RWPE2 (cell line): ENCODE measurements at regions not wholly inside any gene's neighbourhood (a gene's known extent, or its start where the extent isn't known, plus 50 kb on each side); places are given as distances from the start of the nearest gene placed in this dataset.

ENCODE experiments used
- ATAC-seq: fragments of 200-7000 bp; cut with Tn5 transposase; 3 replicates; pipeline ENCODE4 v1.9.1; 2021; ENCODE audit warnings: low read depth
- DNase-seq: peaks from one replicate; pipeline ENCODE4 v3.0.0-alpha.2; 2020; ENCODE audit warnings: low spot score
- H3K27ac ChIP-seq: fragments of 450-650 bp; 2 replicates; pipeline ENCODE4 v1.5.1; 2017; ENCODE audit warnings: mild to moderate bottlenecking; ENCODE audit not compliant: poor library complexity, severe bottlenecking
- H3K27me3 ChIP-seq: fragments of 250-450 bp; sonication (Bioruptor Pico); 2 replicates; pipeline ENCODE4 v1.5.1; 2021; ENCODE audit warnings: mild to moderate bottlenecking, moderate library complexity; ENCODE audit not compliant: insufficient read depth, poor library complexity, severe bottlenecking
- H3K36me3 ChIP-seq: fragments of 250-450 bp; sonication (Bioruptor Pico); 2 replicates; pipeline ENCODE4 v1.5.1; 2020; ENCODE audit warnings: low read depth, mild to moderate bottlenecking, moderate library complexity
- H3K4me1 ChIP-seq: fragments of 250-450 bp; sonication (Bioruptor Pico); 2 replicates; pipeline ENCODE4 v1.5.1; 2021; ENCODE audit warnings: mild to moderate bottlenecking, moderate library complexity; ENCODE audit not compliant: insufficient read depth, poor library complexity, severe bottlenecking
- H3K4me3 ChIP-seq: fragments of 250-450 bp; sonication (Bioruptor Pico); 2 replicates; pipeline ENCODE4 v1.5.1; 2021; ENCODE audit warnings: mild to moderate bottlenecking, moderate library complexity; ENCODE audit not compliant: severe bottlenecking
- H3K9me3 ChIP-seq: fragments of 250-450 bp; sonication (Bioruptor Pico); 2 replicates; pipeline ENCODE4 v1.5.1; 2021; ENCODE audit warnings: mild to moderate bottlenecking, moderate library complexity; ENCODE audit not compliant: severe bottlenecking
- TF ChIP-seq, protein P1 (sequence below): fragments of 450-650 bp; IDR thresholded peaks from one replicate; pipeline ENCODE4 v1.5.1; 2017; ENCODE audit warnings: mild to moderate bottlenecking, moderate library complexity; ENCODE audit not compliant: poor library complexity, severe bottlenecking

- ATAC-seq (no peak), DNase-seq (no peak)
- Histone ChIP-seq H3K36me3 (no peaks in the 10 kb centered on the region), H3K4me1 (peaks cover 25% of the 10 kb centered on the region), H3K27me3 (no peaks in the 10 kb centered on the region), H3K9me3 (no peaks in the 10 kb centered on the region), H3K4me3 (no peak overlapping the region), H3K27ac (peak overlapping the region; percentile 79)
- TF ChIP-seq, protein P1, sequence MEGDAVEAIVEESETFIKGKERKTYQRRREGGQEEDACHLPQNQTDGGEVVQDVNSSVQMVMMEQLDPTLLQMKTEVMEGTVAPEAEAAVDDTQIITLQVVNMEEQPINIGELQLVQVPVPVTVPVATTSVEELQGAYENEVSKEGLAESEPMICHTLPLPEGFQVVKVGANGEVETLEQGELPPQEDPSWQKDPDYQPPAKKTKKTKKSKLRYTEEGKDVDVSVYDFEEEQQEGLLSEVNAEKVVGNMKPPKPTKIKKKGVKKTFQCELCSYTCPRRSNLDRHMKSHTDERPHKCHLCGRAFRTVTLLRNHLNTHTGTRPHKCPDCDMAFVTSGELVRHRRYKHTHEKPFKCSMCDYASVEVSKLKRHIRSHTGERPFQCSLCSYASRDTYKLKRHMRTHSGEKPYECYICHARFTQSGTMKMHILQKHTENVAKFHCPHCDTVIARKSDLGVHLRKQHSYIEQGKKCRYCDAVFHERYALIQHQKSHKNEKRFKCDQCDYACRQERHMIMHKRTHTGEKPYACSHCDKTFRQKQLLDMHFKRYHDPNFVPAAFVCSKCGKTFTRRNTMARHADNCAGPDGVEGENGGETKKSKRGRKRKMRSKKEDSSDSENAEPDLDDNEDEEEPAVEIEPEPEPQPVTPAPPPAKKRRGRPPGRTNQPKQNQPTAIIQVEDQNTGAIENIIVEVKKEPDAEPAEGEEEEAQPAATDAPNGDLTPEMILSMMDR = no peak
Observed at GRCh38 chr11:15864026-15864805, 492.1 kb downstream of the SOX6 start.

- ATAC-seq (peak; percentile 99), DNase-seq (peak; percentile 86)
- Histone ChIP-seq H3K4me3 (no peak overlapping the region), H3K4me1 (peaks cover 25% of the 10 kb centered on the region), H3K36me3 (no peaks in the 10 kb centered on the region), H3K9me3 (no peaks in the 10 kb centered on the region), H3K27me3 (no peaks in the 10 kb centered on the region), H3K27ac (peak overlapping the region; percentile 79)
- TF ChIP-seq, protein P1 = no peak
Observed at GRCh38 chr11:15865212-15865987, 490.9 kb downstream of the SOX6 start.

DNA sequence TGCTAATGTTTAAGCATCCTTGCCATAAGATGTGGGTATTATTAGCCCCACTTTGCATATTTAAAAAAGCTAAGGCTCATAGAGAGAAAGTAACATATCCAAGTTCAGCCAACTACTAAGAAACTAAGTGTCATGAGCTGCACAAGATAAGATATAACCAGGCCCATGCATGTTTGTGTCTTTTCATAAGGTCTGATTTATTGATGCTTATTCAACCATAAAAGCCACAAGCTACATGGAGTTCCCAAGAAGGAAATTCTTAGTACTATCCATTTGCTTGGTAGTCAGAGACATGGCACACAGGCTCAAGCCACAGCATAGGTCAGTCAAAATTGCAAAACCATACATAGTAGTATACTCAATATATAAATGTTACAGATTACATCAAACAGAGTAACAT, 488.5 kb downstream of the SOX6 start:
- no peaks in the 10 kb centered on the region for H3K9me3 ChIP-seq
- TF ChIP-seq, protein P1 = no peak
- no peak for DNase-seq
- H3K4me3 ChIP-seq = no peak overlapping the region
- no peak overlapping the region for H3K27ac ChIP-seq
- no peaks in the 10 kb centered on the region for H3K27me3 ChIP-seq
- no peak for ATAC-seq
- no peaks in the 10 kb centered on the region for H3K36me3 ChIP-seq
- H3K4me1 ChIP-seq = peaks cover 25% of the 10 kb centered on the region

DNA sequence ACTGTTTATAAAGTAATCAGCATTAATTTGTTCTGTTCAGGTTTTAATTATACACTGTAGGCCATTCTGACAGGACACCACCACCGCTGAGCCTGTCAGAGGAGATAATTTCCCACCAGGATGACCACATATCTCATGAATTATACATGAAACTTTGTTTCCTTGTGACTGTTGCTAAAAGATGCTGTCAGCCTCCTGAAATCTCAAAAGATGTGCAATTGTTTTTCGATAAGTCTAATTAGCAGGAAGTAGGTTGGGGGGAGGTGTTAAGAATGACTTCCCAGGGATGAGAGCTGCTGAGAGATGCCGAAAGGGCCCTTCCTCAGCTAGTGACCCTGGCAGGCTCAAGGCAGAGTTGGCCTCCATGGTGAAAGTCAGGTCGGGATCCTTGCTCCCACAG, 485.4 kb downstream of the SOX6 start:
- ATAC-seq = no peak
- DNase-seq = no peak
- Histone ChIP-seq H3K4me1 (no peaks in the 10 kb centered on the region), H3K4me3 (no peak overlapping the region), H3K27ac (no peak overlapping the region), H3K36me3 (no peaks in the 10 kb centered on the region), H3K9me3 (no peaks in the 10 kb centered on the region), H3K27me3 (no peaks in the 10 kb centered on the region)
- TF ChIP-seq, protein P1 = no peak
